ENCODE measurements at regions not wholly inside any gene's neighbourhood (a gene's known extent, or its start where the extent isn't known, plus 50 kb on each side); places are given as distances from the start of the nearest gene placed in this dataset.

DNA sequence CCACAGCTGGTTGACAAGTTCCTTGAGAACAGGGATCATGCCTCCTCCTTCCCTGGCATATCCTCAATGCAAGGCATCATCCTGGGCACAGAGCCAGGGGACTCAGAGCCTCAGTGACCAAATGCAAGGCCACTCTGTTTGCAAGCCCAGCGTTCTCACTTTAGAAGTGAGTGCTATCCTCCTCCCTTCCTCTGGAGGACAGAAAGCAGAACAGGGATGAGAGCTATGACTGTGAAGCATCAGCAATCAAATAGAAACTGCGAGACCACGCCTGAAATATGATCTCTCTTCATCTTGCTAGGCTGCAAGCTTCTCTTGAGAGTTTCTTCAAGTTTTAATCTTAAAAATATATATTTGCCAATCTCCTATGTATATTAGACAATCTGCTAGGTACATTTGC lies 119.8 kb downstream of the LRATD1 start:
- TF ChIP-seq, protein P1, sequence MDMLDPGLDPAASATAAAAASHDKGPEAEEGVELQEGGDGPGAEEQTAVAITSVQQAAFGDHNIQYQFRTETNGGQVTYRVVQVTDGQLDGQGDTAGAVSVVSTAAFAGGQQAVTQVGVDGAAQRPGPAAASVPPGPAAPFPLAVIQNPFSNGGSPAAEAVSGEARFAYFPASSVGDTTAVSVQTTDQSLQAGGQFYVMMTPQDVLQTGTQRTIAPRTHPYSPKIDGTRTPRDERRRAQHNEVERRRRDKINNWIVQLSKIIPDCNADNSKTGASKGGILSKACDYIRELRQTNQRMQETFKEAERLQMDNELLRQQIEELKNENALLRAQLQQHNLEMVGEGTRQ (IDR thresholded peaks at IDR 0.05; ENCODE audit: low read length), result no peak
- no peak for TF ChIP-seq CTCF (IDR thresholded peaks at IDR 0.05; ENCODE audit: control extremely low read depth in 1 of 3, insufficient read depth in 1 of 3, low read depth in 1 of 3, low read length in 3 of 3)
- TF ChIP-seq EZH2 (IDR thresholded peaks at IDR 0.05; ENCODE audit: low read depth, low read length, severe bottlenecking), result no peak
- TF ChIP-seq NANOG (IDR thresholded peaks at IDR 0.05; ENCODE audit: insufficient read depth, low read depth, low read length, poor library complexity, severe bottlenecking), result no peak
- TF ChIP-seq EGR1 (IDR thresholded peaks at IDR 0.05; ENCODE audit: borderline replicate concordance, low read depth, low read length), result no peak
- TF ChIP-seq CBX8 (IDR thresholded peaks at IDR 0.05; ENCODE audit: borderline replicate concordance, low read depth, low read length), result no peak
- TF ChIP-seq, protein P2, sequence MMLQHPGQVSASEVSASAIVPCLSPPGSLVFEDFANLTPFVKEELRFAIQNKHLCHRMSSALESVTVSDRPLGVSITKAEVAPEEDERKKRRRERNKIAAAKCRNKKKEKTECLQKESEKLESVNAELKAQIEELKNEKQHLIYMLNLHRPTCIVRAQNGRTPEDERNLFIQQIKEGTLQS (IDR thresholded peaks at IDR 0.05; ENCODE audit: insufficient read depth, low read depth, low read length), result no peak
- no peak for TF ChIP-seq CBX5 (IDR thresholded peaks at IDR 0.05; ENCODE audit: low read depth, low read length)
- no peak for TF ChIP-seq SUZ12 (IDR thresholded peaks at IDR 0.05; ENCODE audit: low read length)
- no peak for TF ChIP-seq RAD21 (IDR thresholded peaks at IDR 0.05 in 1 of 2, conservative IDR thresholded peaks at IDR 0.05 in 1 of 2; ENCODE audit: low read depth in 2 of 2, low read length in 2 of 2)
- no peak for TF ChIP-seq POU5F1 (IDR thresholded peaks at IDR 0.05; ENCODE audit: low read depth, low read length)
- TF ChIP-seq, protein P3, sequence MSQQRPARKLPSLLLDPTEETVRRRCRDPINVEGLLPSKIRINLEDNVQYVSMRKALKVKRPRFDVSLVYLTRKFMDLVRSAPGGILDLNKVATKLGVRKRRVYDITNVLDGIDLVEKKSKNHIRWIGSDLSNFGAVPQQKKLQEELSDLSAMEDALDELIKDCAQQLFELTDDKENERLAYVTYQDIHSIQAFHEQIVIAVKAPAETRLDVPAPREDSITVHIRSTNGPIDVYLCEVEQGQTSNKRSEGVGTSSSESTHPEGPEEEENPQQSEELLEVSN (IDR thresholded peaks at IDR 0.05), result no peak
